HK-2 (cell line): ENCODE measurements at regions not wholly inside any gene's neighbourhood (a gene's known extent, or its start where the extent isn't known, plus 50 kb on each side); places are given as distances from the start of the nearest gene placed in this dataset.
"Not testable (repeated sequence)": the region's sequence is repeated elsewhere in the genome, so short reads cannot be mapped to it uniquely, and the experiment has no call there.

Experiments used
- DNase-seq: peaks from one replicate; pipeline ENCODE4 v3.0.0-alpha.2; 2018; ENCODE audit not compliant: unreplicated experiment

DNA sequence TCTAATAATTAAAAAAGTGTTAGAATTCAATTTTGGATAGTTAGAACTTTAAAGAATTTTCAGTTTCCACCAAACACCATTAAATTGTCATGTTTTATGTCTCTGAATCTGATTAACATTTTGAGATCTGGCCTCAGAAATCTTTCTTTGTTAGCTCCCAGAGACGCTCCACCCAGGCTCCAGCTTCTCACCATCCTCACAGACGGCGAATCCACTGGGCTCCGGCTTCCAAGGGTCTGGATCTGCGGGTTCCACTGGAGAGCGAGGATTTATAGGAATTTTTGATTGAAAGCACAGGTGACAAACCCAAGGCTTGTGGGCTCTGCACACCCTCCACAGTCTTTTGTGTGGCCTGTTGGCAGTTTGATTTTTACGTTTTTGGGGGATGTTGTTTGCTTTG lies 160.6 kb downstream of the URI1 start:
- no peak for DNase-seq

DNA sequence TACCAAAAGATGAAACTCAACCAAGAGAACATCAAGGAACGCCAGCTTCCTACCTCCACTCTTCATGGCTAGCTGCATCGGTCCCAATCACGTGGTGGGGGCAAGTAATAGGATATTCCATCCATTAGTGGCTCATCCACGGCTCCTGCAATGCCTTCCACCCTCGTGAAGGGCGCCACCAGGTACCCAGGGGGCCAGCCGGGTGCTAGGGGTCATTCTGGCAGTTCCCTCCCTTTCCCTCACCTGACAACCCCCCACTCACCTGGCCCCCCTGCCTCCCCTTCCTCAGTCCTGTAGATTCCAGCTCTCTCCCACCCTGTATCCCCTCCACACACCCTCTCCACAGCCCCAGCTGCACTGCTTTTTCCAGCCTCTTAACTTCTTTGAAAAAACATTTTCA lies 161.9 kb downstream of the URI1 start:
- DNase-seq = no peak

DNA sequence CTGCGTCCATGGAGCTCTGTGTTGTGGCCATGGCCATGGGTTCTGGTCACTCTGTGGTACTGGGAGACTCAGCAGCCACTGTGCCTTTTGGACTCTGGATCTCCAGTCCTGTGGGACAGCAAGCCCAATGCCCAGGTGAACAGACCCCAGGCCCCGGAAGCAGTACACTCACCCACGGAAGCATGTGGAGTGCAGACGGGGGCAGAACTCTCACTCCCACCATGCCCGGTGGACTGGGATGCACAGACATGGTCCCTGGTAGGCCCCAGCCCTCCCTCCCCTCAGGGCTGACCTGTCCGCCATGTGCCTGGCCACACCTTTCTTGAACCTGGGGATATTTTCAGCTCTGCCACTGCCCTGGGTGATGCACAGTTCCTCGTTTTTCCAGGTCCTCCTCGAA lies 163.3 kb downstream of the URI1 start:
- DNase-seq = no peak

DNA sequence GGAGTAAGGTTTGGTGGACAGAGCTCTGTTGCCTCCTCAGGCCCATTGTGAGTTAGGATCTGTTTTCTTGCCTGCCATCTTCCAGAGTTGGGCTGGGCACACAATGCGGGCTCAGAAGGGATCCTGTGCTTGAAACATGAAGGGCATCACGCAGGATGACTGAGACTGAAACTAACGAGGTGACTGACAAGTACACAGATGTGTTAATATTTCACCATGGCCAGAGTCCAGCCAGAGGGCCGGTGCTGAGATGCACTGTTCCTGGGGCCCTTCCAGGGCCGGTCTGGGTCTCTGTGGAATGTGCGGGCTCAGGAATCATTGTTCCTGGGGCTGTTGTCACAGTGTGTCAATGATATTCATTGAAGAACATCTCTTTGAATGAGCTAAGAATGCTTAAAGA lies 163.7 kb downstream of the URI1 start:
- DNase-seq = no peak

DNA sequence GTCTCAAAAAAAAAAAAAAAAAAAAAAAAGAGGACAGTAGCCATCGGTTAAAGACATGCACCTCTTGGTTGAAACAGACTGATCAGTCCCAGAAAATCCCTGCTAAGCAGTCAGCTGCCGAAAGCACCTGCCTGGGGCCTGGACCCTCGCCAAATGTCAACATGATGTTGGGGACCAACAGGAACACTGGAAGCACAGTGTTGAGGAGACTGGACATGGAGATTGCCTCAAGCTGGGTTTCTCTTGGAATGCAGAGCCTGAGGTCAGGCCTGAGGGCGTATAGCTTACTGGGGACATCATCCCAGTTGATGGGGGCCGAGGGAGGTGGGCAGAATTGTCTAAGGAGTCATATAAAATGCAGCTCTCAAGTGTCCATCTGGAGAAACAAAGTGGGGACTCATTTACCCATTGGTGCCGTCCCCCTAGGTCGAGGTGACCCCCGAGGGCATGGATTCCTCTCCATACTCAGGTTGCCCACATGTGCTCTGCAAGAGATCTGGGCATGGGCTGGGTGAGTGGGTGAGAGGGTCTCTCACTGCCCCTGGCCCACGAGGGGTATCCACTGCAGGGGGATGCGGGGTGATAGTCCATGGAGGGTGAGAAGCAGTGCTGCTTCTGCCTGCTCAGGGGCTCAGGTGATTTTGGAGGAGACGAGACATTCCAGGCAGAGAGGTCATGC lies 164.5 kb downstream of the URI1 start:
- no peak for DNase-seq

DNA sequence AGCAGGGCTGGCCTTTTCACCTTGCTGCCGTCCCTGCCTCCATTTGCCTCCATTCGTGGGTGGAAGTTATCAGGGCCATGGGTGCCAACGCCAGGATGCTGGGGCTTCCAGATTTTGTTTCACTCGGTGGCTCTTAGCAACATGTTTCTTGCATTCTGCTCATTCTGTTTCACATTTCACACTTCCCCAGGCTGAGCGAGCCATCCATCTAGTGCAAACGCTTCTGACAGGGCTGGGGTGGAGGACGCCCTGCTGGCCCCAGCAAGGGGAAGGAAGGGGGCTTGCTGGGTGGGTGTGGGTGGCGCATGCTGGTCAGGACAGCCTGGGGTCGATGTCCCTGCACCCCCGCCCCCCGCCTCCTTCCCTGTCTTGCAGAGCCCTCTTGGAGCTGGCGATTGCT lies 165.2 kb downstream of the URI1 start:
- no peak for DNase-seq

DNA sequence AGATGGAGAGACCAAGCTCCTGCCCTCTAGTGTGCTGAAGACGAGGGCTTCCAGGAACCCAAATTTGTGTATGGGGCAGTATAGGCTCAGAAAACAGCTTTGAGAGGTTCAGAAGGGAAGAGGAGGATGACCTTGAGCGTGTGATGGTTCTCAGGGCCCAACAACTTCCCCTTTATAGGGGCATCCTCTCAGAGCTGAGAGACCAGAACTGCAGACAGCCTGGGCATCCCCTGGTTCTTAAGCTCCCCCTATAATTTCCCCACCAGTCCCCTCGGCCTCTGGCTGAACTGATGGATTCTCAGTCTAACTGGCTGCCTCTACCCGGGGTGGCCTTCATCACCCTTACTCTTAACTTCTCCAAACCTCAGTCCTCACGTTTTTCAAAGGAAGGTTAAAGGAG lies 167.5 kb downstream of the URI1 start:
- no peak for DNase-seq

DNA sequence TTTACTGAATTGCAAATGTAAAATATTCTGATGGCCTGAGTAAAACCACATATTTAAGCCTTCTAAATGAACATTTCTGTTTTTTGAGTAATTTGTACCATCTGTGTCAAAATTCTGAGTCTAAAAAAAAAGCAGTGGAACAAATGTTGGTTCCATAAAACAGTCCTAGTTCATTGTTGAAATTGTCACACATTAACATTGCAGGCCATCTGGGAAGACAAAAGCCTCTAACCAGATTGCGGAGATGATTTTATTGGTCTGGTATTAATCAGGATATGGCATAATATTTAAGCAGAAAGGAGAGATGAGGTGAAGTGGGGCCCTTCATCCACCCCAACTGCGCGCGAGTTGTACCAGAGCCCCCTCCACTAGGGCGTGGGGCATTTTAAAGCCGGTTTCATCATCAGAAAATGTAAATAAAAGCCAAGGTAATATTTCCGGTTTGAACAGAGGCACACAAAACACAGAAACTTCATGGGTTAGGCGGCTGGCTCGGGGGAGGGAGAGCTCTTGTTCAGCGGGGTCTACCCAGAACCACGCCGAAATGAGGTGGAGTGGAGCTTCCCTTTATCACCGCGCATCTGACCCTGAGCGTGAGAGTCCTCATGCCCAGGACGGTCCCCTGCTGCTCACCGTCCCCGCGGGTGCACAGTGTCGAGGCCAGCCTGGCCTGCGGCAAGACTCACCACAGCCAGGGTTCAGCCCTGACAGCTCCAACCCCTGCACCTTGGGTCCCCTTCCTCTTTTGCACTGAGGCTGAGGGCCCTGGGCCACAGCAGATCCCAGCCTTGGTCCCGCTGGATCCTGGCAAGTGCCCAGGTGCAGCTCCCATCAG lies 169.2 kb downstream of the URI1 start:
- no peak for DNase-seq

DNA sequence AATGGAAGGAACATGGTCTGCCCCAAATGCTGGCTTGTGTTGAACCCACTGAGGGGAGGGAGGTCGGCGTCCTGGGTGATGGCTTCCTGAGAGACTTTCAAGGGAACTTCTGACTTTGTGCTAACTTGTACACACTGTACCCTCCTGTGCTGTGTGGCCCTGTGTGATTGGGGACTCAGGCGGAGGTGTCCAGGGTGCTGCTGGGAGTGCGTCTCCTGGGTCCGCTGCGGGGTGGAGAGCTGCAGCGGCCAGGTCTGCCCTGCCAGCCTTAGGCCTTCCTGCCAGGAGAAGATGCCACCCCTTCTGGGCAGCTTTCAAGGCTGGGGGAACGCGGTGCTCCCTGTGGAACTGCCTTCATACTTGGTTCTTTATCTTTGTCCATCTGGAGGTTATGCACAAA lies 170.1 kb downstream of the URI1 start:
- no peak for DNase-seq

DNA sequence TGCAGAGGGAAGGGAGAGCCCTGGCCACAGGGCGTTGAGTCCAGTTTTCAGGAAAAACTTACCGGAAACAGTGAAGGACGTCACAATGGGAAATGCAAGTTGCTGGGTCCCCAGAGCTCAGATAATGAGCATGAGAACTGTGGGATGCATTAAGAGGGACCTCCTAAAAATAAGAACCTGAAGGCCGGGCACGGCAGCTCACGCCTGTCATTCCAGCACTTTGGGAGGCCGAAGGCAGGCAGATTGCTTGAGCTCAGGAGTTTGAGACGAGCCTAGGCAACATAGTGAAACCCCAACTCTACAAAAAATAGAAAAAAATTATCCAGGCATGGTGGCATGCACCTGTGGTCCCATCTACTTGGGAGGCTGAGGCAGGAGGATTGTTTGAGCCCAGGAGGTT lies 170.6 kb downstream of the URI1 start:
- DNase-seq = no peak

DNA sequence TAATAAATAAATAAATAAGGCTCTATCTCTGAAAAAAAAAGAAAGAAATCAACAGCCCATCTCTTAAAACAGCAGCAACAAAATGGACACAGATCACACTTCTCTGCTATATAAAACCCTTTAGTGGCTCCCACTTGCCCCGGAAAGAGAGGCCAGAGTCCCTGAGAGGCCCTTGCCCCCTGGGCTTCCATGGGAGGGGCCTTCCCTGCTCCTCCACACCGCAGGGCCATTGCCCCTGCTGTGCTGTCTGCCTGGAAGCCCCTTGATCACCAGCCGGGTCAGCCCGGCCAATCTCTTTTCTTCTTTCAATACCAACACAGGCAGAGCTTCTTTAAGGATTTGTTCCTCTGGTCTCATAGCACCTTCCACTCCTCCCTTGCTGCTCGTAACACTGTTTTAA lies 171.1 kb downstream of the URI1 start:
- no peak for DNase-seq

DNA sequence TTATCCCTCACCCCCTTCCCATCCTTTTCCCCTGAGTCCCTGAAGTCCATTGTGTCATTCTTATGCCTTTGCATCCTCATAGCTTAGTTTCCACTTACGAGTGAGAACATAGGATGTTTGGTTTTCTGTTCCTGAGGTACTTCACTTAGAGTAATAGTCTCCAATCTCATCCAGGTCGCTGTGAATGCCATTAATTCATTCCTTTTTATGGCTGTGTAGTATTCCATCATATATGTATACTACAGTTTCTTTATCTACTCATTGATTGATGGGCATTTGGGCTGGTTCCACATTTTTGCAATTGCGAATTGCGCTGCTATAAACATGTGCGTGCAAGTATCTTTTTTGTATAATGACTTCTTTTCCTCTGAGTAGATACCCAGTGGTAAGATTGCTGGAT lies 172.1 kb downstream of the URI1 start:
- not testable (repeated sequence) for DNase-seq

DNA sequence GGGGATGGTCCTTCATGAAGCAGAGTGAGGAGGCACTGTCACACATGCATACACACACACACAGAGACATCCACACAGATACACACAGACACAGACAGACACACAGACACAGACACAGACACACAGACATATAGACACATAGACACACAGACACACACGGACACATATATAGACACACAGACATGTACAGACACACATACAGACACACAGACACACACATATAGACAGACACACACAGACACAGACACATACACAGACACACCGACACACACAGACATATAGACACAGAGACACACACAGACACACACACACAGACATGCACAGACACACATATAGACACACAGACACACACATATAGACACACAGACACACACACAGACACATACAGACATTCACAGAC lies 173.9 kb downstream of the URI1 start:
- DNase-seq = no peak

DNA sequence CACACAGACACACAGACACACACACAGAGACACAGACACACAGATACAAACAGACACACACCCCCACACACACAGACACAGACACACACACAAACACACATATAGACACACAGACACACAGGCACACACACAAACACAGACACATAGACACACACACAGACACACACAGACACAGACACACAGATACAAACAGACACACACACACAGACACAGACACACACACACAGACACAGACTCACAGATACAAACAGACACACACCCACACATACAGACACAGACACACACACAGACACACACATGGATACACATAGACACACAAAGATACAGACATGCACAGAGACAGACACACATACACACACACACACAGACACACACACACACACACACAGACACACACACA lies 174.5 kb downstream of the URI1 start:
- no peak for DNase-seq

DNA sequence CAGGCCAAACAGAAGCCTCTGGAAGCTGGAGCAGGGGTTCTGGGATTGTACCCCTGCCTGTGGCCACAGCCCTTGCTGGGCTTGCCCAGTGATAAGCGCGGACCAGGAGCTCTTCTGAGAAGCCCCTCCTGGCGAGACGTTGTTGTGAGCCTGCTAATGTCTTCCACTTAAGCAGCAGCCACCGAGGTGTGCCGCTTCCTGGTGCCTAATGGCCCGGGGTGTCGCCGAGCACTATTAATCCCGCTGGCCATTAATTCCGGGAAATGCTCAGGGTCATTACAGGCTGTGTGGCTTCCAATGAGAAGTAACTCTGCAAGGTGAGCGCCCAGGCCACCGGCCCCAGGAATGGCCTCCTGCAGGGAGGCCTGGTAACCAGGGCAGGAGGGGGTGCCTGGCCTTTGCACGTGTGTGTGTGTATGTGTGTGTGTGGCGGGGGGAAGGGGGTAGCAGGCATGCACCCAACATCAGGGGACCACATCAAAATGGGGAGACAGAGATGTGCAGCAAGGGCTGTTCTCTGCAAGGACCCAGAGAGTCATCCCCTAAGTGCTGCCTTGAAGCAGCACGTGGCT lies 175.0 kb downstream of the URI1 start:
- DNase-seq = no peak

DNA sequence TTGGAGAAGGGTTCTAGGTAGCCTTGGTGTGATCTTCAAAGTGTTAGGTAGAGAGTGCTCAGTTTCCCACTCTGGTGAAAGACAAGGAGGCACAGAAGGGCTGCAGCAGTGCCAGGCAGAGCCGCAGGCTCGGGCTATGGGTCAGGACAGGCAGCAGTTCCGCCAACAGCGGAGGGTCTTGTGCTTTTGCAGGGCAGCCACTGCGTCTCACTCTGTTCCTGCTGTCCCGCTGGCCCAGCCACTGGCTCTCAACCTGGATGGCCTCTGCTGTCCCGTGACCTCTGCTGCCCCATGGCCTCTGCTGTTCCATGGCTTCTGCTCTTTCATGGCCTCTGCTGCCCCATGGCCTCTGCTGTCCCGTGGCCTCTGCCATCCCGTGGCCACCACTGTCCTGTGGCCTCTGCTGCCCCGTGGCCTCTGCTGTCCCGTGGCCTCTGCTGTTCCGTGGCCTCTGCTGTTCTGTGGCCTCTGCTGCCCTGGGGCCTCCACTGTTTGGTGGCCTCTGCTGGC lies 175.7 kb downstream of the URI1 start:
- DNase-seq = no peak

DNA sequence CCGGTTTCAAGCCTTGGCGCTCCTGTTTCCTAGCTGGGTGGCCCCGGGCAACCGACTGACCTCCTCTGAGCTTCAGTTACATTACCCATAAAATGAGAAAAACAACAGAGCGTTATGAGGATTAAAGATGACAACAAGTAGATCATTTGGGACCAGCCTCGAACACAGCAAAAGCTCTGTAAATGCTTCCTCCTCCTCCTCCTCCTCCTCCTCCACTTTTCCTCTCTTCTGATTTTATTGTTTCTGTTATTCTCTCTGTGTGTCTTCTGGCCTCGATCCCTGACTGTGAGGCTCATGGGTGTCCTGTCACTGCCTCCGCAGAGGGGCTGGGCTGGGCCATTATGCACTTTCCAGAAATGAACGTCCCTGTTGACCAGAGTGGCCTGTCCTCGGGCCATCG lies 176.2 kb downstream of the URI1 start:
- DNase-seq = no peak

DNA sequence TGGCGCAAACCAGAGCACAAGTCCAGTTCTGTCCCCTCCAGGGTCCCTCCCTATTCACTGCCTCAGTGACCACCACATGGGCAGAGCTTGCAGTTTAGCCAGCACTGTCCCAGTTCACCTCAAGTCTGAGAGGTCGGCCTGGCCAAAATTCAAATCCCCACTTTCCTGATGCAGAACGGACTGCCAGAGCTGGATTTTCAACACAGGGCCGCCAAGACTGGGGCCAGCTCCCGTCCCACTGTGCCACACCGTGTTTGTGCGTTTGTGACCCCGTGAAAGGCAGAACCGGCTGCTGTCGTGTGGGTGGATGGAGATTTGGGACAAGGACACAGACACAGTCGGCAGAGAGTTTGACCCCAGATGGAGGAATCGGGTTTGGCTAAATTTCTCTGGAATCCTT lies 176.7 kb downstream of the URI1 start:
- no peak for DNase-seq

DNA sequence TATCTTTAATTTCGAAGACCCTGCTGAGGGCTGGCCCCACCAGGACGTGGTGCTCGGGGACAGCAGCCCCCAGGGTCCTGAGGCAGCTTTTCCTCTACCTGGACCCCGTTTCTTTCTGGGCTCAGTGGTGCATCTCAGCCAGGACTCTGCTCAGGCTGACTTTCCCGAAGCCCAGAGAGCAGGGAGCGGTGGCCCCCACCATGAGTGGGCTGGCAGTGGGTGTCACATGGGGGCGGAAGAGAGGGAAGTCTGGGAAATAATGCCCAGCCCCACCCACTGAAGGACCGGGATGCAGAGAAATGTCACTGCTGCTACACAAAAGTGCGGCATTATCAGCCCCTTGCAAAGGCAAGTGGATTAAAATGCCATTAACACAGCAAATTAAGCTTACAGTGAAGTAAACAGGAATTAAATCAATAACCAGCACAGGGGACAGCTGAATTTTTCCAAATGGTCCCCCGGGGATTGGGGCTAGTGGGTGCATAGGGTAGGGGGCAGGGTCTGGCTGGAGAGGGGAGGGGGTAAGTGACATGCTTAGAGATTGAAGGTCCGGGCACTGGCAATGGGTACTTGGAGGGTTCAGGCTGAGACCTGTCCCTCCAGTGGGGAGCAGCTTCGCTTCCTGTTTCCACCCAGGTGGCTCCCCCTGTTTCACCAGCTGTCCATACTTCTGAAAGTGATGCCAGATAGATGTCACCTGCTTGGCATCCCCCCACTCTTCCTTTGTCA lies 177.3 kb downstream of the URI1 start:
- DNase-seq = no peak

DNA sequence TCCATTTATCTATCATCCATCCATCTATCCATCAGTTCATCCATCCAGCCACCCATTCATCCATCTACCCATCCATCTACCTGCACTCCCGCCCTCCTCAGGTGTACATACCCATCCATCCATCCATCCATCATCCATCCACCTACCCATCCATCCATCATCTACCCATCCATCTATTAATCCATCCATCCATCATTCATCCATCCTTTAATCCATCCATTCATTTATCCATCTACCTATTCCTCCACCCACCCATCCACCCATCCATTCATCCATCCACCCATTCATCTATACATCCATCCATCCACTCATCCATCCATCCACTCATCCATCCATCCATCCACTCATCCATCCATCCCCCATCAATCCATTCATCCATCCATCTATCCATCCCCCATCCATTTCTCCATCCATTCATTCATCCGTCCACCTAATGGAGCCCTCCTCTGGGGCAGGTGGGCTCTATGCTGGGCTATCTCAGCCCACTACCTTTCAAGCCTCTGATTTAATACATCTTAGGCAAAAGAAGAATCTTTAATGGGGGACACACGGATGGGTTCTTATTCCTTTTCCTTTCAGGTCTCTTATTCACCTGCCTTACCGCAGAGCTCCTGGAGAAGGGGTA lies 178.9 kb downstream of the URI1 start:
- no peak for DNase-seq

DNA sequence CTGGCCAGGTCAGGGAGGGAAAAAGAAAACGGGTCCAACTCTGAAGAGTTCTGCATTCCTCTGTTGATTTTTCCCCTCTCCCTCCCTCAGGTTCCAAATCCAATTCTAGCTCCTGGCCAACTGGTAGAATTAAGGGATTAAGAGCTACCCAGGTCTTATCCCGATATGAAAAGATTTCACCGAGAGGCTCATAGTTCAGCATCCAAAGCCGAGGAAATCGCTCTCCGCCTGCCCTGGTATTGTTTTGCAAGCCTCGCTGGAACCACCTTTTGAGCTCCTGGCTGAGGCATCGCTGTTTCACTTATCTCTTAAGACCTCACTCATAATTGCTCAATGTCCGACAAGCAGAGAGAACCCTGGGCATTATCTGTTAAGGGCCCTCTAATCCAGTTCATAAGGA lies 180.4 kb downstream of the URI1 start:
- no peak for DNase-seq

DNA sequence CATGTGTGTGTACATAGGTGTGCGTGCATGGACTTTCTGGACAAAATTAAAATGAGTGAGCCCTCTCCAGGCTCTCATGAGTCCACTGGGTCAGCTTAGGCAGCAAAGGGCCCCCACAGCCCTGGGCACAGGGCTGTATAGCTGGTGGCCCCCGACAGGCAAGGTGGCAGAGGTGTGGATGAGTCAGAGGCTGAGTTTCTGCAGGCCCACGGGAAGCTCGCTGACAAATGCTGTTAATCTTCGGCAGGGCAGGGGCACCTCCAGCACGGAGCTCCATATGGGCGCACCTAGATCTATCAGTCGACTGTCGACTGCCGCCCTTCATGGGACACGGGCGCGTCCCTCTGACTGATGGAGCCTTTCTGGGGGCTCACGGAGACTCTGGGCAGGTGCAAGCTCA lies 181.1 kb downstream of the URI1 start:
- DNase-seq = no peak
